BE2C (cell line): ENCODE measurements at regions not wholly inside any gene's neighbourhood (a gene's known extent, or its start where the extent isn't known, plus 50 kb on each side); places are given as distances from the start of the nearest gene placed in this dataset.

Experiments used
- DNase-seq: peaks from one replicate; pipeline ENCODE4 v3.0.0-alpha.2; 2020
- H3K27me3 ChIP-seq: fragments of 250-450 bp; sonication (Bioruptor Pico); 2 replicates; pipeline ENCODE4 v1.5.1; 2020; ENCODE audit warnings: mild to moderate bottlenecking
- H3K36me3 ChIP-seq: fragments of 250-450 bp; sonication (Bioruptor Pico); 2 replicates; pipeline ENCODE4 v1.5.1; 2020; ENCODE audit warnings: mild to moderate bottlenecking
- H3K4me1 ChIP-seq: fragments of 250-450 bp; sonication (Bioruptor Pico); 2 replicates; pipeline ENCODE4 v1.5.1; 2020
- H3K4me3 ChIP-seq: 2 replicates; pipeline ENCODE4 v1.5.1; 2011; ENCODE audit warnings: low read depth, low read length
- H3K9me3 ChIP-seq: fragments of 250-450 bp; sonication (Bioruptor Pico); 2 replicates; pipeline ENCODE4 v1.5.1; 2020
- CTCF ChIP-seq: IDR thresholded peaks from 2 replicates; pipeline ENCODE4 v1.5.1; 2012; ENCODE audit warnings: mild to moderate bottlenecking, low read depth, low read length

GRCh38 chr3:124133366-124133940 lies 141.5 kb upstream of the ROPN1 start:
- Histone ChIP-seq H3K9me3 (no peaks in the 10 kb centered on the region), H3K4me1 (peaks cover 4% of the 10 kb centered on the region; the same call in 1 of the 2 replicates), H3K27me3 (no peaks in the 10 kb centered on the region), H3K4me3 (no peak overlapping the region), H3K36me3 (no peaks in the 10 kb centered on the region)
- no peak for TF ChIP-seq CTCF
- DNase-seq: no peak

- no peak for DNase-seq
- Histone ChIP-seq H3K9me3 (no peaks in the 10 kb centered on the region), H3K4me3 (no peak overlapping the region), H3K36me3 (no peaks in the 10 kb centered on the region), H3K4me1 (peaks cover 4% of the 10 kb centered on the region; the same call in 1 of the 2 replicates), H3K27me3 (no peaks in the 10 kb centered on the region)
- TF ChIP-seq CTCF: no peak
Measured at GRCh38 chr3:124137216-124137615, 145.3 kb upstream of the ROPN1 start.

GRCh38 chr3:124138148-124138547 lies 146.2 kb upstream of the ROPN1 start:
- H3K36me3 ChIP-seq: no peaks in the 10 kb centered on the region
- no peaks in the 10 kb centered on the region for H3K9me3 ChIP-seq
- no peak for TF ChIP-seq CTCF
- H3K4me1 ChIP-seq: peaks cover 4% of the 10 kb centered on the region; the same call in 1 of the 2 replicates
- H3K4me3 ChIP-seq: no peak overlapping the region
- no peaks in the 10 kb centered on the region for H3K27me3 ChIP-seq
- DNase-seq: no peak

GRCh38 chr3:124140746-124141145 lies 148.8 kb upstream of the ROPN1 start:
- H3K27me3 ChIP-seq: no peaks in the 10 kb centered on the region
- H3K9me3 ChIP-seq: no peaks in the 10 kb centered on the region
- no peak for DNase-seq
- no peak overlapping the region for H3K4me3 ChIP-seq
- no peak for TF ChIP-seq CTCF
- no peaks in the 10 kb centered on the region for H3K4me1 ChIP-seq
- H3K36me3 ChIP-seq: no peaks in the 10 kb centered on the region

- DNase-seq: no peak
- TF ChIP-seq CTCF: no peak
- no peak overlapping the region for H3K4me3 ChIP-seq
- no peaks in the 10 kb centered on the region for H3K4me1 ChIP-seq
- no peaks in the 10 kb centered on the region for H3K36me3 ChIP-seq
- H3K9me3 ChIP-seq: no peaks in the 10 kb centered on the region
- H3K27me3 ChIP-seq: no peaks in the 10 kb centered on the region
Measured at GRCh38 chr3:124142389-124142970, 150.6 kb upstream of the ROPN1 start.

- H3K9me3 ChIP-seq: no peaks in the 10 kb centered on the region
- H3K36me3 ChIP-seq: no peaks in the 10 kb centered on the region
- no peaks in the 10 kb centered on the region for H3K27me3 ChIP-seq
- no peaks in the 10 kb centered on the region for H3K4me1 ChIP-seq
- H3K4me3 ChIP-seq: no peak overlapping the region
- no peak for DNase-seq
- TF ChIP-seq CTCF: no peak
Measured at GRCh38 chr3:124143047-124143446, 151.1 kb upstream of the ROPN1 start.
